ENCODE measurements at regions not wholly inside any gene's neighbourhood (a gene's known extent, or its start where the extent isn't known, plus 50 kb on each side); places are given as distances from the start of the nearest gene placed in this dataset.
"Not testable (repeated sequence)": the region's sequence is repeated elsewhere in the genome, so short reads cannot be mapped to it uniquely, and the experiment has no call there.

DNA sequence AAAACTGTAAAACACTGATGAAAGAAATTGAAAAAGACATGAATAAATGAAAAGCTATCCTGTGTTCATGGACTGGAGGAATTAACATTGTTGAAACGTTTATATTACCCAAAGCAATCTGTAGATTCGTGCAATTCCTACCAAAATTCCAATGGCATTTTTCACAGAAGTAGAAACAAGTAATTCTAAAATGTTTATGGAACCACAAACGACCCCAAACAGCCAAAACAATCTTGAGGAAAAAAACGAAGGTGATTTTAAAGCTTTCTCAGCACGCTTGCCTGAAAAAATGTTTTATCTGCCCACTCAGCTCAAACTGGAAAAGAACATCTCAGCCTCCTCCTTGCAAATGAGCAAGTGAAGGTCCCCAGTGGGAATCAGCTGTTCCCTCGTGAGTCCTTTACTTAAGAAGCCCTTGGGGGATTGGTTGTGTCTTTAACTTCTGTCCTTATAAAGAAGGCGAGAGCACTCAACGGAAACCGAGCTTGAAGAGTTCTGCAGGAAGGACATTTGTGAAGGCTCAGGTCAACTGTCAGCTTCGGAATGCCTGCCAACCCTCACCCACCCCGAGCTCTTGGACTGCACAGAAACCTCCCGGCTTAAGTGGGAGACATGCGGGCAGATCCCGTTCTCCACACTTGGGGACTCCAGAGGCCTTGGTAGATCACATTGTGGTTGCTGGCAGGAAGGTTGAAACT, 256.0 kb upstream of the IRS2 start:
- Mint-ChIP-seq H3K36me3 (no peaks in the 10 kb centered on the region), H3K4me1 (no peaks in the 10 kb centered on the region), H3K9me3 (peaks cover 0 to 4% (median 0%) of the 10 kb centered on the region in 5 donors), H3K27me3 (no peaks in the 10 kb centered on the region), H3K4me3 (no peak overlapping the region), H3K27ac (no peak overlapping the region)
- POLR2A ChIA-PET: no interaction called here
- Histone ChIP-seq H3K27ac (ENCODE audit: low read depth, low read length) (no peak overlapping the region), H3K36me3 (ENCODE audit: insufficient read depth, low read length) (no peaks in the 10 kb centered on the region), H3K4me1 (ENCODE audit: insufficient read depth, low read length) (no peaks in the 10 kb centered on the region), H3K4me3 (ENCODE audit: low read length) (no peak overlapping the region), H3K27me3 (ENCODE audit: insufficient read depth, low read length, poor library complexity, severe bottlenecking) (no peaks in the 10 kb centered on the region), H3K9me3 (ENCODE audit: low read length) (no peaks in the 10 kb centered on the region)
- CTCF ChIA-PET: no interaction called here
- no peak for DNase-seq

- H3K4me3 Mint-ChIP-seq; H3K4me3 ChIP-seq (ENCODE audit: low read length); H3K9me3 ChIP-seq (ENCODE audit: low read length); CTCF ChIA-PET; H3K4me1 ChIP-seq (ENCODE audit: insufficient read depth, low read length); DNase-seq; H3K36me3 ChIP-seq (ENCODE audit: insufficient read depth, low read length); H3K27ac ChIP-seq (ENCODE audit: low read depth, low read length); H3K27ac Mint-ChIP-seq; H3K27me3 ChIP-seq (ENCODE audit: insufficient read depth, low read length, poor library complexity, severe bottlenecking); H3K9me3 Mint-ChIP-seq; H3K27me3 Mint-ChIP-seq; POLR2A ChIA-PET; H3K4me1 Mint-ChIP-seq; H3K36me3 Mint-ChIP-seq: not testable (repeated sequence)
Measured at GRCh38 chr13:110041638-110042037, 255.3 kb upstream of the IRS2 start.

DNA sequence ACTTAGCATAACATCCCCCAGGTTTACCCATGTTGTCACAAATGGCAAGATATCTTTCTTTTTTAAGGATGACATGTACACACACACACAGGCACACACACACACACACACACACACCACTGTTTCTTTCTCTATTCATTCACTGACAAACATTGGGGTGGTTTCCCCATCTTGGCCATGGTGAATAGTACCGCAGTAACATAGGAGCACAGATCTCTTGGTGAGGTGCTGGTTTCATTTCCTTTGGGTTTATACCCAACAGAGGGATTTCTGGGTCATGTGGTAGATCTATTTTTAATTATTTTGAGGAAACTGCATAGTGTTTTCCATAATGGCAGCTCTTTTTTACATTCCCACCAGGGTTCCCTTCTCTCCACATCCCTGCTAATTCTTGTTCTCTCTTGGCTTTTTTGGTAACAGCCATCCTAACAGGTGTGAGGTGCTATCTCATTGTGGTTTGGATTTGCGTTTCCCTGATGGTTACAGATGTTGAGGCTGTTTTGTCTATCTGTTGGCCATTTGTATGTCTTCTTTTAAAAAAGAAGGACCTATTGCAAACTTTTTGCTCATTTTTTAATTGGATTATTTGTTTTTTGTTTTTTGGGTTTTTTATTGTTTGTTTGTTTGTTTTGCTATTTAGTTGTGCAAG, 251.7 kb upstream of the IRS2 start:
- no peaks in the 10 kb centered on the region for H3K27me3 ChIP-seq (ENCODE audit: insufficient read depth, low read length, poor library complexity, severe bottlenecking)
- Mint-ChIP-seq H3K36me3 (no peaks in the 10 kb centered on the region), H3K4me3 (no peak overlapping the region), H3K27ac (no peak overlapping the region), H3K27me3 (no peaks in the 10 kb centered on the region), H3K9me3 (peaks cover 0 to 2% (median 0%) of the 10 kb centered on the region in 5 donors), H3K4me1 (no peaks in the 10 kb centered on the region)
- no peak overlapping the region for H3K27ac ChIP-seq (ENCODE audit: low read depth, low read length)
- DNase-seq: no peak
- H3K4me1 ChIP-seq (ENCODE audit: insufficient read depth, low read length): no peaks in the 10 kb centered on the region
- H3K36me3 ChIP-seq (ENCODE audit: insufficient read depth, low read length): no peaks in the 10 kb centered on the region
- ChIA-PET POLR2A (no interaction called here), CTCF (no interaction called here)
- no peak overlapping the region for H3K4me3 ChIP-seq (ENCODE audit: low read length)
- H3K9me3 ChIP-seq (ENCODE audit: low read length): no peaks in the 10 kb centered on the region

DNA sequence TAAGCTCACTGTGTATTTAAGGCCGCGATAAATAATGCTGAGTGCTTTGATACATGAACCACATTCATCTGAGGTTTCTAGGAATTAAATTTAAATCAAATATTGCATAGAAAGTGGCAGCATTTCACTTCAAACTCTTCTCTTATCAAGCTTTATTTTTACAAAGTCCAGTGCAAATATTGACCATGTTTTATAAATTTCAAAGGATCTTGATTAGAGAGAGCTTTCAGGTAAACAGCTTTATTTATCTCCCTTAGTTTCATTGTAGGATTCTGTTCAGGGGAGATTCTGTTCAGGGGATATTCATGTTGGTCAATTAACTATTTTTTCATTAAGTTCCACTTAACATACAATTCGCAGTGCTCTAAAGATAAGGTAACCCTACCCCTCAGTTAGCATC, 249.7 kb upstream of the IRS2 start:
- no peak overlapping the region for H3K4me3 Mint-ChIP-seq
- CTCF ChIA-PET: no interaction called here

DNA sequence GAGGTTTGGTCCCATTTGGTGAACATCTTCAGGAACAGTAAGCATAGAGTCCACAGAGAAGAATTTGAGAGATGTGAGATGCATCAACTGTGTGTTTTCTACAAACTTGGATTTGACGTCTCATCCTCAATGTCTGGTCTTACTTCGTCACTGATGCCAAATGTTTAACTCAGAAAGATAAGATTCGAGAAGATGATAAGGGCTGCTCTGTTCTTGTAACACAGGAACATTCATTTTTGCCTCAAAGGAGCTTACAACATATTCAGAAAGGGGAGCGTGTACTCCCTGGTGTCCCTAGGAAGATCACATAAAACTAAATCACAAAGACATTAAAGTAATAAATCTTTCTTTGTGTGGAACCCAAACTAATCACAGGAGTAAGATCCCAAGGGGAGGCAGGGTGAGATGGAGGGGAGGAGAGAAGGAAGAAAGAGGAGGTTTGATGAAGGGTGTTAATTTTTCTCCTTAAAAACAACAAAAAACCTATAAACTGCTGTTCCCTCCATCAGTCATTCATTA, 247.7 kb upstream of the IRS2 start:
- Histone ChIP-seq H3K27me3 (ENCODE audit: insufficient read depth, low read length, poor library complexity, severe bottlenecking) (no peaks in the 10 kb centered on the region), H3K36me3 (ENCODE audit: insufficient read depth, low read length) (no peaks in the 10 kb centered on the region), H3K4me3 (ENCODE audit: low read length) (no peak overlapping the region), H3K9me3 (ENCODE audit: low read length) (no peaks in the 10 kb centered on the region), H3K4me1 (ENCODE audit: insufficient read depth, low read length) (no peaks in the 10 kb centered on the region), H3K27ac (ENCODE audit: low read depth, low read length) (no peak overlapping the region)
- Mint-ChIP-seq H3K36me3 (no peaks in the 10 kb centered on the region), H3K27ac (no peak overlapping the region), H3K27me3 (no peaks in the 10 kb centered on the region), H3K4me3 (no peak overlapping the region), H3K4me1 (no peaks in the 10 kb centered on the region), H3K9me3 (peaks cover 0 to 2% (median 0%) of the 10 kb centered on the region in 5 donors)
- ChIA-PET CTCF (no interaction called here), POLR2A (no interaction called here)
- DNase-seq: no peak

More for the DNA sequence above, 249.7 kb upstream of the IRS2 start:
- POLR2A ChIA-PET: no interaction called here
- no peaks in the 10 kb centered on the region for H3K36me3 Mint-ChIP-seq
- no peaks in the 10 kb centered on the region for H3K4me1 Mint-ChIP-seq
- H3K27me3 Mint-ChIP-seq: no peaks in the 10 kb centered on the region
- Histone ChIP-seq H3K9me3 (ENCODE audit: low read length) (no peaks in the 10 kb centered on the region), H3K4me3 (ENCODE audit: low read length) (no peak overlapping the region), H3K27ac (ENCODE audit: low read depth, low read length) (no peak overlapping the region), H3K36me3 (ENCODE audit: insufficient read depth, low read length) (no peaks in the 10 kb centered on the region), H3K27me3 (ENCODE audit: insufficient read depth, low read length, poor library complexity, severe bottlenecking) (no peaks in the 10 kb centered on the region), H3K4me1 (ENCODE audit: insufficient read depth, low read length) (no peaks in the 10 kb centered on the region)
- H3K9me3 Mint-ChIP-seq: peaks cover 0 to 2% (median 0%) of the 10 kb centered on the region in 5 donors
- no peak for DNase-seq
- H3K27ac Mint-ChIP-seq: no peak overlapping the region

DNA sequence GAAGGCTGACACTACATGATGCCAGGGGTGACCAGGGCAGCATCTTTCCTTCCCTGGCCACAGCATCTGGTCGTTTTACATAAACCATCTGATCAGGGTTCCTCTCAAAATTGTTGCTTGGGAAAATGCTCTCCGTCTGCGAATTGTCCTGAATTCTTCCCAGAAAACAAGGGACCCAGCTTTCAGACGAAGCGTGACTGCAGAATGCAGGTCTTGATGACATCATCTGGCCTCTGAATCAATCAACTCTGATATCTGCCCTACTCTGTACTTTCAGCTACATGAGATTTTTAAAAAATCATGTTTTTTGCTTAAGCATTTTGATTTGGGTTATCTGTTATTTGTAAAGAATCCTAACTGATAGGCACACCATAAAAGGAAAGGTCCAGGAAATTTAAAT, 246.6 kb upstream of the IRS2 start:
- Mint-ChIP-seq H3K27ac (no peak overlapping the region), H3K4me3 (no peak overlapping the region), H3K36me3 (no peaks in the 10 kb centered on the region), H3K4me1 (no peaks in the 10 kb centered on the region), H3K9me3 (peaks cover 0 to 2% (median 0%) of the 10 kb centered on the region in 5 donors), H3K27me3 (no peaks in the 10 kb centered on the region)
- Histone ChIP-seq H3K36me3 (ENCODE audit: insufficient read depth, low read length) (no peaks in the 10 kb centered on the region), H3K27me3 (ENCODE audit: insufficient read depth, low read length, poor library complexity, severe bottlenecking) (no peaks in the 10 kb centered on the region), H3K4me3 (ENCODE audit: low read length) (no peak overlapping the region), H3K27ac (ENCODE audit: low read depth, low read length) (no peak overlapping the region), H3K9me3 (ENCODE audit: low read length) (no peaks in the 10 kb centered on the region), H3K4me1 (ENCODE audit: insufficient read depth, low read length) (no peaks in the 10 kb centered on the region)
- DNase-seq: no peak
- POLR2A ChIA-PET: no interaction called here
- CTCF ChIA-PET: no interaction called here

DNA sequence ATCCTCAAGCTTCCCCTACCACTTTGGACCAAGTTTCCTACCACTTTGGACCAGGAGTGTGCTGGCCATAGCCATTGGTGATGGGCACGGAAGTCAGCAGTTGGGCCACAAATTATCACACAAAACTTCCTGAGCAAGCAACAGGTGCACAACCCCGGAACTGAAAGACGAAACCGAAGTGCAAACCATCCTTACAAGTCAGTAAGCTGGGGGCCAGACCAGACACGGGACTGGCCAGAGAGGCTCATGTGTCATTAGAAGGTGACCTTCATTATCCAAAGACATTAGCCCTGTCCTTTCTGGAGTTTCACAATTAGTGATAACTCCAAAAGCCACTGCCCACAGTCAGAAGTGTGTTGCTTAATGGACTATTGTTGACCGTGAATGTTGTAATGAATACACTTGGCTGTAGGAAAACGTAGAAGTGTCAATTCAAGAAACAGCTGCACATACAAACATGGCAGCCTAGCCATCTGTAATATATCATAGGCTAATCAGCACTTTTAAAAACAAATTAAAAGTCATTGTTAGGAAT, 244.1 kb upstream of the IRS2 start:
- H3K27ac ChIP-seq (ENCODE audit: low read depth, low read length): no peak overlapping the region
- Mint-ChIP-seq H3K4me1 (no peaks in the 10 kb centered on the region), H3K9me3 (peaks cover 0 to 2% (median 0%) of the 10 kb centered on the region in 5 donors), H3K4me3 (no peak overlapping the region), H3K27me3 (no peaks in the 10 kb centered on the region), H3K27ac (no peak overlapping the region), H3K36me3 (no peaks in the 10 kb centered on the region)
- no peaks in the 10 kb centered on the region for H3K4me1 ChIP-seq (ENCODE audit: insufficient read depth, low read length)
- H3K9me3 ChIP-seq (ENCODE audit: low read length): no peaks in the 10 kb centered on the region
- H3K4me3 ChIP-seq (ENCODE audit: low read length): no peak overlapping the region
- H3K27me3 ChIP-seq (ENCODE audit: insufficient read depth, low read length, poor library complexity, severe bottlenecking): no peaks in the 10 kb centered on the region
- no peak for DNase-seq
- no peaks in the 10 kb centered on the region for H3K36me3 ChIP-seq (ENCODE audit: insufficient read depth, low read length)
- ChIA-PET POLR2A (no interaction called here), CTCF (no interaction called here)

DNA sequence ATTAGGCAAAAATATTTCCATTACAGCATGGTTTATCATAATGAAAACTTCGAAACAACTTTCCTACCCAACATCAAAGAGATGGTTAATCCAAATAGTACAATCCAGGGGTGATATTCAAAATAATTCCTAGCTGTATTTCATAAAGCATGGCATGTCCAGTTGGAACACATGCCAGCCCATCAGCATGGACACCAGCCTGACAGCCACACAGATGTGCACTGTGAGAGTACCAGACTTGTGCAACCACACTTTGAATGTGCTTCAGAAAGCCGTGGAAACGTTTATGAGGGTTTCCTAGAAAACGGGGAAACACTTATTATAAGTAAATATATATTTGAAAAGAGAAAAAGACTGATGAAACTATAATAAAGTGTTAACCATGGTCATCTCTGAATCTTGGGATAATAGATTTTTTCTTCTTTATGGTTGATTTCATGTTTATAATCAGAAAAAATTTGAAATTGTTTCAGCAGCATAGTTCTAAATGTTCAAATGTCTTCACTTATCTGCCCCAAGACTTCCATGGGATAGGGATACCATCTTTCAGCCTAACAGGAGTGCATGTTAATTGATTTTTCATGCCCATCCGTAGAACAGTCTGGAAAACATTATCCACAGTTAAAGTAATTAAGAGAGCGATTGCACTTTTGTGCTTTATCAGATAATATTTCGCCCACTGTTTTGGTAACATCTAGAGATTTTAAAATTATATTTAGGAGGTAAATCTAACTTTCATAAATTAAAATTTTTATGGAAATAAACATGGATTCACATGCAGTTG, 242.6 kb upstream of the IRS2 start:
- peaks cover 0 to 2% (median 0%) of the 10 kb centered on the region in 5 donors for H3K9me3 Mint-ChIP-seq
- Histone ChIP-seq H3K27me3 (ENCODE audit: insufficient read depth, low read length, poor library complexity, severe bottlenecking) (no peaks in the 10 kb centered on the region), H3K9me3 (ENCODE audit: low read length) (no peaks in the 10 kb centered on the region), H3K36me3 (ENCODE audit: insufficient read depth, low read length) (no peaks in the 10 kb centered on the region), H3K4me1 (ENCODE audit: insufficient read depth, low read length) (no peaks in the 10 kb centered on the region), H3K27ac (ENCODE audit: low read depth, low read length) (no peak overlapping the region), H3K4me3 (ENCODE audit: low read length) (no peak overlapping the region)
- ChIA-PET POLR2A (no interaction called here), CTCF (no interaction called here)
- H3K4me3 Mint-ChIP-seq: no peak overlapping the region
- H3K36me3 Mint-ChIP-seq: no peaks in the 10 kb centered on the region
- H3K27me3 Mint-ChIP-seq: no peaks in the 10 kb centered on the region
- no peaks in the 10 kb centered on the region for H3K4me1 Mint-ChIP-seq
- no peak overlapping the region for H3K27ac Mint-ChIP-seq
- no peak for DNase-seq

Data from CD8-positive, alpha-beta memory T cell (primary cell).